Left lung (tissue), 4 donors: ENCODE measurements at regions not wholly inside any gene's neighbourhood (a gene's known extent, or its start where the extent isn't known, plus 50 kb on each side); places are given as distances from the start of the nearest gene placed in this dataset.

Experiments
- ATAC-seq: fragments of 200-7000 bp; cut with Tn5 transposase; one replicate; pipeline ENCODE4 v1.9.1; 2020; ENCODE audit warnings: moderate library complexity
- DNase-seq, 4 donors: peaks; one replicate each; pipeline ENCODE4 v3.0.0-alpha.2; 2013 to 2020
- H3K27ac ChIP-seq, 2 donors: fragments of 200-600 bp; sonication (generic) in 1 of 2; one replicate each; pipeline versions ENCODE4 v1.5.0 to v1.8.0; 2020 to 2021
- H3K27me3 ChIP-seq, 2 donors: fragments of 200-600 bp; sonication (generic) in 1 of 2; one replicate each; pipeline versions ENCODE4 v1.5.0 to v1.8.0; 2020 to 2021
- H3K36me3 ChIP-seq, 2 donors: fragments of 200-600 bp; sonication (generic) in 1 of 2; one replicate each; pipeline versions ENCODE4 v1.5.0 to v1.8.0; 2020 to 2021
- H3K4me1 ChIP-seq, 2 donors: fragments of 200-600 bp; one replicate each; pipeline ENCODE4 v1.8.0; 2021
- H3K4me3 ChIP-seq, 2 donors: fragments of 200-600 bp; sonication (generic) in 1 of 2; one replicate each; pipeline versions ENCODE4 v1.5.0 to v1.8.0; 2020 to 2021; ENCODE audit warnings: mild to moderate bottlenecking in 1 of 2
- H3K9me3 ChIP-seq, 2 donors: fragments of 200-600 bp; sonication (generic) in 1 of 2; one replicate each; pipeline versions ENCODE4 v1.5.0 to v1.8.0; 2020 to 2021
- intact Hi-C, 2 donors: fragments of 100-400 bp; cut with DNase I; formaldehyde crosslinking; loops; one replicate each; pipeline versions ENCODE4 v1.11.2 to v1.14.2; 2022
- TF ChIP-seq, protein P1 (sequence below), 2 donors: fragments of 200-600 bp; sonication (generic) in 1 of 2; IDR thresholded peaks; one replicate each; pipeline versions ENCODE4 v1.5.0 to v1.8.0; 2021; ENCODE audit warnings: antibody characterized with exemption in 2 of 2
- donor health status: DM: no; HTN: yes; CAD: no.
- donor health status: DM: no; HTN: no; CAD: no.

- H3K4me3 ChIP-seq, result no peak overlapping the region
- no peaks in the 10 kb centered on the region for H3K27me3 ChIP-seq
- ATAC-seq (no peak), DNase-seq (no peak)
- TF ChIP-seq, protein P1, sequence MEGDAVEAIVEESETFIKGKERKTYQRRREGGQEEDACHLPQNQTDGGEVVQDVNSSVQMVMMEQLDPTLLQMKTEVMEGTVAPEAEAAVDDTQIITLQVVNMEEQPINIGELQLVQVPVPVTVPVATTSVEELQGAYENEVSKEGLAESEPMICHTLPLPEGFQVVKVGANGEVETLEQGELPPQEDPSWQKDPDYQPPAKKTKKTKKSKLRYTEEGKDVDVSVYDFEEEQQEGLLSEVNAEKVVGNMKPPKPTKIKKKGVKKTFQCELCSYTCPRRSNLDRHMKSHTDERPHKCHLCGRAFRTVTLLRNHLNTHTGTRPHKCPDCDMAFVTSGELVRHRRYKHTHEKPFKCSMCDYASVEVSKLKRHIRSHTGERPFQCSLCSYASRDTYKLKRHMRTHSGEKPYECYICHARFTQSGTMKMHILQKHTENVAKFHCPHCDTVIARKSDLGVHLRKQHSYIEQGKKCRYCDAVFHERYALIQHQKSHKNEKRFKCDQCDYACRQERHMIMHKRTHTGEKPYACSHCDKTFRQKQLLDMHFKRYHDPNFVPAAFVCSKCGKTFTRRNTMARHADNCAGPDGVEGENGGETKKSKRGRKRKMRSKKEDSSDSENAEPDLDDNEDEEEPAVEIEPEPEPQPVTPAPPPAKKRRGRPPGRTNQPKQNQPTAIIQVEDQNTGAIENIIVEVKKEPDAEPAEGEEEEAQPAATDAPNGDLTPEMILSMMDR (IDR thresholded peaks at IDR 0.05), result no peak
- no peaks in the 10 kb centered on the region for H3K36me3 ChIP-seq
- intact Hi-C loops, result no loop called here
- no peaks in the 10 kb centered on the region for H3K4me1 ChIP-seq
- no peaks in the 10 kb centered on the region for H3K9me3 ChIP-seq
- H3K27ac ChIP-seq, result no peak overlapping the region
These were observed 129.9 kb upstream of the ABI3BP start for GRCh38 chr3:101123081-101123480.

DNA sequence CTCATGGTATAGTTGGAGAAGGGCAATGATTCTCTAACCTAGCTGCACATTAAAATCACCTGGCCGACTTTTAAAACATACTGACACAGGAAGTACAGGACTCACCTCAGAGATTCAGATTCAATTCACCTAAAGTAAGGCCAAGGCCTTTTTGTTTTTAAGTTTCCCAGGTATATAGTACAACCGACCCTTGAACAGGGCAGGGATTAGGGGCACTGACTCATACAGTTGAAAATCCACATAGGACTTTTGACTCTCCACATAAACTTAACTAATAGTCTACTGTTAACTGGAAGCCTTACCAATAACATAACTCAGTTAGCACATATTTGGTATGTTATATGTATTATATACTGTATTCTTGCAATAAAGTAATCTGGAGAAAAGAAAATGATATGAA lies 129.5 kb upstream of the ABI3BP start:
- intact Hi-C loops, result no loop called here
- TF ChIP-seq, protein P1 (IDR thresholded peaks at IDR 0.05), result no peak
- no peak for DNase-seq
- Histone ChIP-seq H3K4me3 (no peak overlapping the region), H3K27me3 (no peaks in the 10 kb centered on the region), H3K27ac (no peak overlapping the region), H3K36me3 (no peaks in the 10 kb centered on the region), H3K9me3 (no peaks in the 10 kb centered on the region), H3K4me1 (no peaks in the 10 kb centered on the region)
- ATAC-seq, result no peak

- Histone ChIP-seq H3K27ac (no peak overlapping the region), H3K36me3 (no peaks in the 10 kb centered on the region), H3K27me3 (no peaks in the 10 kb centered on the region), H3K4me1 (no peaks in the 10 kb centered on the region), H3K9me3 (no peaks in the 10 kb centered on the region), H3K4me3 (no peak overlapping the region)
- intact Hi-C loops, result no loop called here
- TF ChIP-seq, protein P1 (IDR thresholded peaks at IDR 0.05), result no peak
- ATAC-seq (no peak), DNase-seq (no peak)
These were observed 126.8 kb upstream of the ABI3BP start for GRCh38 chr3:101120039-101120438.

DNA sequence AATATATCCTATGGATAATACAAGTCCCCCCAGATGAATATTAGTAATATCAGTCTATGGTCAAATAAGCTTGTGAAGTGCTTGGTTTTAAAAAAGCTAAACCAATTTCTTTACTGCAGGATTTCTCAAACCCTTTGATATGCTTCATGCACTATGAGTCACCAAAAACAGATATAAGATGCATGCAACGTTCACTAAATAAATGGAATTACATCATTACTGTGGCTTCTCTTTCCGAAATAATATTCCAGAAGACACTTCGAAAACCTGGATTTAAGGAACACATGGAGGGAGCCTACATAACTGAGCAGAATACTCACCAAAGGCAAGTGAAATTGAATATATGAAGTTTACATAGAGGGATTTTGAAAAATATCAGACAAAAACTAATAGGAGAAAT lies 126.3 kb upstream of the ABI3BP start:
- Histone ChIP-seq H3K4me1 (no peaks in the 10 kb centered on the region), H3K4me3 (no peak overlapping the region), H3K27me3 (no peaks in the 10 kb centered on the region), H3K9me3 (no peaks in the 10 kb centered on the region), H3K27ac (no peak overlapping the region), H3K36me3 (no peaks in the 10 kb centered on the region)
- TF ChIP-seq, protein P1 (IDR thresholded peaks at IDR 0.05), result no peak
- ATAC-seq (no peak), DNase-seq (no peak)
- intact Hi-C loops, result no loop called here

GRCh38 chr3:101117980-101118379 lies 124.8 kb upstream of the ABI3BP start:
- Histone ChIP-seq H3K4me3 (no peak overlapping the region), H3K36me3 (no peaks in the 10 kb centered on the region), H3K4me1 (no peaks in the 10 kb centered on the region), H3K27me3 (no peaks in the 10 kb centered on the region), H3K9me3 (peaks cover 0 to under 1% of the 10 kb centered on the region in 2 donors), H3K27ac (no peak overlapping the region)
- intact Hi-C loops, result no loop called here
- no peak for ATAC-seq
- DNase-seq, result no peak
- TF ChIP-seq, protein P1 (IDR thresholded peaks at IDR 0.05), result no peak
